Nephron (organoid): ENCODE measurements at regions not wholly inside any gene's neighbourhood (a gene's known extent, or its start where the extent isn't known, plus 50 kb on each side); places are given as distances from the start of the nearest gene placed in this dataset.

Experiments used
- H3K27ac Mint-ChIP-seq, 3 experiments: 2 replicates each; pipeline ENCODE4 v1.8.0; 2020; ENCODE audit warnings: mixed read lengths in 3 of 3, mild to moderate bottlenecking in 2 of 3, moderate library complexity in 1 of 3
- H3K27me3 Mint-ChIP-seq: 2 replicates; pipeline ENCODE4 v1.8.0; 2021; ENCODE audit warnings: low read depth, mild to moderate bottlenecking, moderate library complexity, mixed read lengths
- H3K36me3 Mint-ChIP-seq: 2 replicates; pipeline ENCODE4 v1.8.0; 2020; ENCODE audit warnings: low read depth, mixed read lengths
- H3K4me1 Mint-ChIP-seq: 2 replicates; pipeline ENCODE4 v1.8.0; 2020; ENCODE audit warnings: mixed read lengths
- H3K4me3 Mint-ChIP-seq, 3 experiments: 2 replicates each; pipeline ENCODE4 v1.8.0; 2020; ENCODE audit warnings: mild to moderate bottlenecking in 3 of 3, mixed read lengths in 3 of 3, moderate library complexity in 2 of 3
- H3K9me3 Mint-ChIP-seq: 2 replicates; pipeline ENCODE4 v1.8.0; 2020; ENCODE audit warnings: mixed read lengths
- CTCF ChIP-seq, 3 experiments: fragments of 200-600 bp; sonication (generic); IDR thresholded peaks; one replicate each; pipeline ENCODE4 v1.5.0; 2021; ENCODE audit warnings: antibody characterized with exemption in 3 of 3; ENCODE audit not compliant: unreplicated experiment in 3 of 3

DNA sequence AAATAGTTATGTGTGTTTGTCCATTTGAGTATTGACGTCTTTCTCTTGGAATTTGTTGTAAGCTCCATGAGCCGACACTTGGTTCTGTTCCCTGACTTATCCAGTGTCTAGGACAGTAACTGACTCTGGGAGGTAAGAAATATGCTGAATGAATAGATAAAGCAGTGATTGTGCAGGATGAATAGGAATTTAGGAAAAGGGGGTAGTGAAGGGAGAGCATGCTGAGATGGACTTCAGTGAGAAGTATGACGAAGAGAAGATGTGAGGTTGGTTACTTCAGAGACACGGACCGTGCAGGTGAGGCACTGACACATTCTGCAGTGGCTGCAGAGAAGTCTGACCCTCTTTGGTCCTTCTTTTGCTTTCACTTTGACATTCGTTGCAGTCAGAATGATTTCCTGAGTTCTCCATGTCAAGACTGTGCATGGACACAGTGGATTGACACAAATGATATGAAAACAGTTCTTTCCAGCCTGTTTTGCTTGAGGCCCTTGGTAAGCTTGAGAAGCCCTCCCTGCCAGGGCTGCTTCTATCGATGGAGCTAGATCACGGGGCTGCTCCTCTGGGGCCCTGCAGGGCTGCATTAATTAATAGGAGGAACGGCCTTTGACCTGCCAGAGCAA is 261.5 kb upstream of the SORCS1 start:
- no peaks in the 10 kb centered on the region for H3K36me3 Mint-ChIP-seq
- no peak for TF ChIP-seq CTCF (IDR thresholded peaks at IDR 0.05; ENCODE audit: unreplicated experiment in 3 of 3)
- peaks cover 5% of the 10 kb centered on the region for H3K4me1 Mint-ChIP-seq
- H3K9me3 Mint-ChIP-seq, result no peaks in the 10 kb centered on the region
- peak overlapping the region; percentile 1 to 40 (median 40) for H3K27ac Mint-ChIP-seq
- no peaks in the 10 kb centered on the region for H3K27me3 Mint-ChIP-seq
- H3K4me3 Mint-ChIP-seq, result no peak overlapping the region

DNA sequence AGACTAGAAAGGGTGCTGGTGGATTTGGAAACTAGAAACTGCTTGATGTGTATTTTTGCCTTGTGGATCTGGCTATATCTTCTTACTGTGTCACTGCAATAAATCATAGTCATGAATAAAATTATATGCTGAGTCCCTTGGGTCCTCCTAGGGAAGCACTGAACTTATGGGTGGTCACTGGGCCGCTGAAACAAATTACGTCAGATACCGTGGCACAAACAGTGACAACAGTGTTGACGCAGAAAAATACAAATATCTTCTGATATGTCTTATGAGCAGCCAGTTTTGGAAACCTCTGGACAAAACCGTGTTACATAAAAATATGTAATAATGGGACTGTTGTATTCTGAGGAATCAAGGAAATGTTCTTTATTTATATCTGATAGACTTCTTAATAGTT is 260.1 kb upstream of the SORCS1 start:
- Mint-ChIP-seq H3K36me3 (no peaks in the 10 kb centered on the region), H3K27ac (peak overlapping the region; percentile 40 to 49 (median 40)), H3K4me3 (no peak overlapping the region), H3K4me1 (peaks cover 5% of the 10 kb centered on the region), H3K9me3 (no peaks in the 10 kb centered on the region), H3K27me3 (no peaks in the 10 kb centered on the region)
- TF ChIP-seq CTCF (IDR thresholded peaks at IDR 0.05; ENCODE audit: unreplicated experiment in 3 of 3), result no peak

GRCh38 chr10:107423903-107424302 is 259.4 kb upstream of the SORCS1 start:
- H3K27ac Mint-ChIP-seq, result peak overlapping the region; percentile 40 to 79 (median 48)
- H3K36me3 Mint-ChIP-seq, result no peaks in the 10 kb centered on the region
- H3K9me3 Mint-ChIP-seq, result no peaks in the 10 kb centered on the region
- TF ChIP-seq CTCF (IDR thresholded peaks at IDR 0.05; ENCODE audit: unreplicated experiment in 3 of 3), result no peak
- H3K27me3 Mint-ChIP-seq, result no peaks in the 10 kb centered on the region
- H3K4me1 Mint-ChIP-seq, result peaks cover 5% of the 10 kb centered on the region
- H3K4me3 Mint-ChIP-seq, result no peak overlapping the region

GRCh38 chr10:107422681-107423080 is 258.2 kb upstream of the SORCS1 start:
- no peak overlapping the region for H3K4me3 Mint-ChIP-seq

GRCh38 chr10:107420196-107420595 is 255.7 kb upstream of the SORCS1 start:
- Mint-ChIP-seq H3K4me3 (no peak overlapping the region), H3K4me1 (no peaks in the 10 kb centered on the region), H3K36me3 (no peaks in the 10 kb centered on the region), H3K27ac (no peak overlapping the region), H3K9me3 (no peaks in the 10 kb centered on the region), H3K27me3 (no peaks in the 10 kb centered on the region)
- no peak for TF ChIP-seq CTCF (IDR thresholded peaks at IDR 0.05; ENCODE audit: unreplicated experiment in 3 of 3)

More at GRCh38 chr10:107422681-107423080, 258.2 kb upstream of the SORCS1 start:
- Mint-ChIP-seq H3K4me1 (peaks cover 5% of the 10 kb centered on the region), H3K27me3 (no peaks in the 10 kb centered on the region), H3K36me3 (no peaks in the 10 kb centered on the region), H3K27ac (peak overlapping the region in 2 of 3 experiments; percentile 9 to 40), H3K9me3 (no peaks in the 10 kb centered on the region)
- no peak for TF ChIP-seq CTCF (IDR thresholded peaks at IDR 0.05; ENCODE audit: unreplicated experiment in 3 of 3)
